Kidney epithelial cell (primary cell): ENCODE measurements at regions not wholly inside any gene's neighbourhood (a gene's known extent, or its start where the extent isn't known, plus 50 kb on each side); places are given as distances from the start of the nearest gene placed in this dataset.

Experiments
- DNase-seq: peaks from one replicate; pipeline ENCODE4 v3.0.0-alpha.2; 2010; ENCODE audit warnings: low read depth
- H3K27me3 ChIP-seq: 2 replicates; pipeline ENCODE4 v1.6.0; 2011; ENCODE audit warnings: low read length; ENCODE audit not compliant: control insufficient read depth, insufficient read depth
- H3K36me3 ChIP-seq: 2 replicates; pipeline ENCODE4 v1.5.1; 2011; ENCODE audit warnings: low read length; ENCODE audit not compliant: control insufficient read depth, insufficient read depth
- H3K4me3 ChIP-seq: 2 replicates; pipeline ENCODE4 v1.5.1; 2011; ENCODE audit warnings: low read depth, mild to moderate bottlenecking, control low read depth, low read length
- CTCF ChIP-seq: IDR thresholded peaks from 2 replicates; pipeline ENCODE4 v1.5.1; 2011; ENCODE audit warnings: mild to moderate bottlenecking, moderate library complexity, low read length, control low read depth, inconsistent platforms; ENCODE audit not compliant: insufficient read depth, poor library complexity, severe bottlenecking

- Histone ChIP-seq H3K27me3 (no peaks in the 10 kb centered on the region), H3K36me3 (no peaks in the 10 kb centered on the region), H3K4me3 (no peak overlapping the region)
- no peak for TF ChIP-seq CTCF
- no peak for DNase-seq
Measured at GRCh38 chr13:38635030-38635429, 51.8 kb upstream of the FREM2 start.

GRCh38 chr13:38636073-38636472, 50.8 kb upstream of the FREM2 start:
- DNase-seq: no peak
- TF ChIP-seq CTCF: no peak
- H3K4me3 ChIP-seq: no peak overlapping the region
- H3K36me3 ChIP-seq: no peaks in the 10 kb centered on the region
- no peaks in the 10 kb centered on the region for H3K27me3 ChIP-seq

GRCh38 chr13:38636761-38637160, 50.1 kb upstream of the FREM2 start:
- no peak for TF ChIP-seq CTCF
- no peak overlapping the region for H3K4me3 ChIP-seq
- DNase-seq: no peak
- H3K27me3 ChIP-seq: no peaks in the 10 kb centered on the region
- H3K36me3 ChIP-seq: no peaks in the 10 kb centered on the region
